GM18909 (cell line): ENCODE measurements at regions not wholly inside any gene's neighbourhood (a gene's known extent, or its start where the extent isn't known, plus 50 kb on each side); places are given as distances from the start of the nearest gene placed in this dataset.
A peak's percentile ranks its signal among the peaks of the same experiment; 100 is the strongest.

ENCODE experiments used
- ATAC-seq: cut with Tn5 transposase; IDR thresholded peaks from one replicate; pipeline ENCODE4 v1.9.1; 2021; ENCODE audit warnings: mild to moderate bottlenecking; ENCODE audit not compliant: unreplicated experiment, poor library complexity

DNA sequence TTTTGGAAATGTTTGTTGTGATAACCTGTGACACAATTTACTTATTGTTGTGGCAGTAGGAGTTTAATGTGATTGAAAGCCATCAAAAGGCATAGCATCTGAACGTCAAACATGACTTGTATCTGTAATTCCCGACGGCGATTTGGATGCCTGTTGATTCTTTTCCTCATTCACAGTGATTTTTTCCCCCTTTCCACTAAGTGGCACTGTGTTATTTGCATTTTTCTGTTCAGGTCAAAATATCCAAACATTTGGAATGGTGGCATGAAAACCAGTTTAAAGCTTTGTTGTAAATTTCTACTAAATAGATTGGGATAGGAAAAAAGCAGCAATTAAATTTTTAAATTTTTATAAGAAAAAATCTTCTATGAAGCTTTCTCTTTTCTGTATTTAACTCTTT is 259.9 kb upstream of the KCNH8 start:
- ATAC-seq: no peak

DNA sequence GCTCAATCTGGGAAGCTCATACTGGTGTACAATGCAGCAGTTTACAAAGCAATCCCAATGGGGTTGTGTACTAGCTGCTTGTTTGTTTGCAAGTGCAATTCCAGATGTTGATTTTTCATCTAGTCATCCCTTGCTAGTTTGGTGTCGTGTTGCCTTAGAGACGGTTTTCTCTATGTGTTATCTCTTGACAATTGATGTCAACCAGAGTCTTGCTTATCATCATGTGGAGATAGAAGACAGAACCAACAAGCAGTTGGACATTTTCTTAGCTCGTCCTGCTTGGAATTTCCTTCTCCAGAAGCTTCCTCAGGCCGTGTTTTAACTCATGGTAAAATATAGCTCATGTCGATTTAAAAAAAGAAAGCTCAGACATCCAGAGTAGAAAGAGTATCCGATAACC is 262.0 kb upstream of the KCNH8 start:
- no peak for ATAC-seq

DNA sequence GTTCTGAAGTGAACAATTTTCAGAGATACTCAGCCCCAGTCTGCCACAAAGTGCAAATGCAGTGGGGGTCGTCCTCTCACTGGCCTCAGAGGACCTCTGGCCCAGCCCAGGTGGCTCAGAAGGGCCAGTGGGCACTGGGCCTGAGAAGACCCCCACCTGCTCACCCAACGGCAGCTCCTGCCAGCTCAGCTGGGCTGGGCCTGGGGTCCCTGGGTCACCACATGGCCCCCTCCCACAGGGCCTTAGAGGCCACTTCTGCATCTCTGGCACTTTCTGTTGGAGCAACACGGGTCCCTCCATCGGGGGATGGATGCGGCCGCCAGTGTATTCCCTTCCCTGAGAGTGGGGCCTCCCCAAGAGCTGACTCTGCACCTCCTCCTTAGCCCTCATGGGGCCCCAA is 262.7 kb upstream of the KCNH8 start:
- ATAC-seq: no peak

DNA sequence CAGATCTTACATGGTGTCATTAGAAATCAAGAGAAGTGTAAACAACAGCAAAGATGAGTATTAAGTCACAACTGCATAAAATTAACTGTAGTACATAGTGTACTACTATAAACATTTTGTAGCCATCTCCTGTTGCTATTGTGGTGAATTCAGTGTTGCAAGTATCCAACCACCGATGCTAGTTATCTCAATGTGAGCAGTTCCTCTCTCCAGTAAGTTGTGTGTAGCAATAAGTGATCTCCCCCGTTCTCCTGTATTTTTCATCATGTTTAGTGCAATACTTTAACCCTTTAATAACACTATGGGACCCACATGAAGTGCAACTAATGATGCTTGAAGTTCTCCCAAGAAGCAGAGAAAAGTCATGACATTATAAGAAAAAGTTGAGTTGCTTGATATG is 264.7 kb upstream of the KCNH8 start:
- no peak for ATAC-seq

DNA sequence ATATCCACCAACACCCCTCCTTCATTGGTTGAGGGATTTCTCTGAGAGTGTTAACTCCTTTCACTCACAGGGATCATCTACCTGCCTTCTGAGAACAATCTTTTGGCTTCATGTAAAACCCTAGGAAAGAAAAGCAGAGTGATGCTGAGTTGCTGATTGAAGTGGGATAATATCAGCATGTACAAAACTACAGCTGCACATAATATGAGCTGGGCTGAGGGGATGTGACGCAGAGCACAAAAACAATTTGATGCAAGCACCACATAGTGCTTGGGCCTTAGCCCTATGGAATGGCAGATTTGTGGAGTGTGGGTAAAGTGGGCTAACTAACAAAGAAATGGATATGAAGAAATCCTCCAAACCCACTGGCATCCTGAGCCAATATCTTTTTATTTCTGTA is 267.6 kb upstream of the KCNH8 start:
- no peak for ATAC-seq

DNA sequence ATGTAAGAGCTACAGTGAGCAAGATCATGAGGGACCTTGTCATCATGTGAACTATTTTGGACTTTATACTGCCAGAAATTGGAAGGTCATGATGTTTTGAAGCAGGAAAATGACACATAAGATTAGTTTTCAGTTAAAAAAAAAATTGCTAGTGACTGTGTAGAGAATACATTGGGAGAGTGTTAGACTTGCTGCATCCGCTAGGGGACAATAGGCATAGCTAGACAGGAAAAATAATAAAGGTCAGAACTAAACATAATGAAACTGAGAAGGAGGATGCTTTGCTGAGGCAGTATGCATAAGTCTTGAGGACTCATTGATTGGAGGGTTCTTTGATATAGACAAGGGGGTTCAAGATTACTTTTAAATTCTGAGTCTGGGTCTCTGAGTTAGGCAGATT is 275.8 kb upstream of the KCNH8 start:
- ATAC-seq: peak; percentile 65

DNA sequence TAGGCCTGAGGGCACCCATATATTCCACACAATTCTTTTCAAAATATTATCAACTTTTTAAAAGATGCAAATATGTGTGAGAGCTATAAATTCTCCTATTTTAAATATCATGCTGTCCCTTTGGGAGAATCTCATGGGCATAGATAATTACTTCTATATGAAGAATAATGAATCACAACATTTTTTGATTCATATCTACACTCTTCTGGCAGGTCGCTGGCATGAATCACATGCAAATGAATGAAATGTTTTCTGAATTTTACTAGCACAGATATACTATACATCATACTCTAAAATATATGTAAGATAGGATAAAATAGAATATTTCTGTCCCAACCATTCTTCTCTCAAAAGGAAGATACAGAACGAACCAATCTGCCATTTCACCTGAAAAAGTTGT is 277.7 kb upstream of the KCNH8 start:
- no peak for ATAC-seq

DNA sequence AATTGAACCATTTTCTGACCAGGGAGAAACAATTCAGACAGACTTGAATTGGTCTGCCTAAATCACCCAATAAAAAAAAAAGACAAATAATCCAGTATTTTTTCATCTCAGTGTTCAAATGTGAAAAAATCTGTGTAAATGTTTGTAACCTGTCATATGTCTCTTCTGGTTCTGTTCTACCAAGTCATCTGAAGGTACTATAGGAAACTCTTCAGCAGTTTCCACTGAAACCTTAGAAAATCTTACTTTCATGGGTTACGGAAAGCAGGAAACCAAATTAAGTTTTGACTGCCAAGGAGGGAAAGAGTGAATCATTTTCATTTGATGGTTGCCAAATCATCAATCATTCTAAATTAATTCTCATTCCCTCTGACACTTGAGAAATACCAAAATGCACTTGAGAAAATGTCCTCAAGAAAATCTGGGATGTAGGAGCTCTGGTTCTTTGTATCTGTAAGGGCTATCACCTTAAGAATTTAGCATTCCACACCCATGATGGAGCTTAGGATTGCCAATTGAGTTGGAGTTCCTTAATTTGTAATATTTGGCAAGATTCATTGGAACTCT is 278.2 kb upstream of the KCNH8 start:
- ATAC-seq: no peak

DNA sequence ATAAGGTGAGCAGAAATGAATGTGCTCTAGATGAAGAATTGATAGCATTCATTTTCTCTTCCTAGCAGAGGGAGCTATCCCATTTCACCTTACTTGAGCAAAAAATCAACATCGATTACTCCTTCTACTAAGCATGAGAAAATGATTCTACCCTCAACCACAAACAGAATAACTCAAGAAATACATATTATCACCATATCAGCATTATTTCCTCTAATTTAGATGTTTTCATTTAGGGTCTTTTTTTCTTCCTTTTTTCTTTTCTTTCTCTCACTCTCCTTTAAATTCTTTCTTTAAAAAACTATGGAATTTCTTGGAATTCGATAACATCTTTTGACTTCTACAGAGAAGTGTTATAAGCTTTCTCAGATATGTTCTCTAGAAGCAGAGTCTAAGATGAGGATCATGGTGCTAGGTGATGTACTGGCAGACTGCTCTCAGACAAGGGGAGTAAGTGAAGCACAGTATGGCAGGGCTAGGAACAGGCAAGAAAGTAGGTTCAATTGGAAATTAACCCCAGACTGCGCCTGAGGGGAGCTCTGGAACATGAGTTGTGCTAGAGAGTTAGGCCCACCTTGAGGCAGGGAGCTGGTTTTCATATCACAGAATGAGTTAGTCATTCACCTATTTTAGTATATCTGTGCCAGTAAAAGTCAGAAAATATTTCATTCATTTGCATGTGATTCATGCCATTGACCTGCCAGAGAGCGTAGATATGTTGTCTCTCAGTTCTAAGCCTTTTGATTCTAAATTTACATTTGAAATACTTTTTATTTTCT is 279.2 kb upstream of the KCNH8 start:
- no peak for ATAC-seq

DNA sequence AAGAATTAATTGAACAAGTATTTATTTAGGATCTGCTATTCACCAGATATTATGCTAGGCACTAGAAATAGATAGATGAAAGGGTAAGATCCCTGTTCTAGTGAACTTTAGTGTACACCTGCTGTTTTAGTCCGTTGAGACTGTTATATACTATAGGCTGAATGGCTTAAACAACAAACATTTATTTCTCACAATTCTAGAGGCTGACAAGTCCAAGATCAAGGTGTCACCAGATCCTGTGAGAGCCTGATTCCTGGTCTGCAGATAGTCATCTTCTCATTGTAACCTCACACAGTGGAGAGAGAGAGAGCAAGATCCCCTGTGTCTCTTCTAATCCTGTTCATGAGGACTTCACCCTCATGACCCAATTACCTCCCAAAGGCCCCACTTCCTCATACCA is 281.4 kb upstream of the KCNH8 start:
- ATAC-seq: no peak

DNA sequence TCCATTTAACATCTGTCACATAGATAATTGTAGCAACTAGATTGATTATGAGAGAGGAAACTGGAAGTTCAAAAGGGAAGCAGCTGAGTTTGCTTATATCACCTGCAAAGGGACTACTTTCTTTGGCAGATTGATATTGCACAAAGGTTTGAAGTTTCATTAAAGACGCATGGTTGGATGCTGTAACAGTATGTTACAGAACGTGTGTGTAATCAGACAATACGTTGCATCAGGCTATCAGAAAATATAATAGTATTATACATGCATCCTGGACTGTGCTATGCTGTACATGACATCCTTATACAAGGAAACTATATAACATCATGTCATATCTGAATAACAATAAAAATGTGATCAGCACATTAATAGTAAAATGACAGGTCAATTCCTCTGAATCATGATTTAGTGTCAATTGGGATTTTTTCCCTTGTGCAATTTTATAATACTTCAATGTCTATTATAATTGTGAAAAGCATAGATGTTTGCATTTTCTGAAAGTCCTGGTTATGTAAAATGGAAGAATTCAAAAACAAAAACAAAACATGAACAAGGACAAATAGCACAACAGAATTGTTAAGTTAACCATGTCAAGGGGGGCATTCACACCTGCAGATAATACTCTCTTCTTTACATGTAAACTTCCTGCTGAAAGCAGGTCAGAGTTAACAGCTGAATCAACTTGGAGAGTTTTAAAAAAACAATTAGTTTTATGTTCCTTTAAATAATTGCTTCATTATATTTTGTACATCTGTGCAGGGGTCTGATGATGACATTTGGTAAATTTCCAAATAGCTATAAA is 283.2 kb upstream of the KCNH8 start:
- ATAC-seq: no peak

DNA sequence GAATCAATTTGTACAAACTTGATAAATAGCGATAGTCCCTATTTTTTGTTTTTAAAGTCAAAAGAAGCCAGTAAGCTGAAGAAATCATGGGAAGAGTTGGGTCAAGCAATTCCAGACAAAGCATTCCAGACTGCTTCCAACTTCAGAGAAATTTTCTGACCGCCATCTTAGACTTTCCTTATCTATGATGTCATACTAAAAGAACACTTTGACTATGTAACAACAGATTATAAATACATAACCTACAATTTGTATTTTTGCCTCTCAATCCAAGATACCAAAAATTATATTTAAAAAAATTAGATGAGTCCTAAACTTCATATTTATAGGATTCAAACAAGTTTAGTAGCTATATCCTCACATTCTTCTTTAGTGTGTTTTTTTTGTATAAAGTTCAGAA is 286.2 kb upstream of the KCNH8 start:
- ATAC-seq: no peak

DNA sequence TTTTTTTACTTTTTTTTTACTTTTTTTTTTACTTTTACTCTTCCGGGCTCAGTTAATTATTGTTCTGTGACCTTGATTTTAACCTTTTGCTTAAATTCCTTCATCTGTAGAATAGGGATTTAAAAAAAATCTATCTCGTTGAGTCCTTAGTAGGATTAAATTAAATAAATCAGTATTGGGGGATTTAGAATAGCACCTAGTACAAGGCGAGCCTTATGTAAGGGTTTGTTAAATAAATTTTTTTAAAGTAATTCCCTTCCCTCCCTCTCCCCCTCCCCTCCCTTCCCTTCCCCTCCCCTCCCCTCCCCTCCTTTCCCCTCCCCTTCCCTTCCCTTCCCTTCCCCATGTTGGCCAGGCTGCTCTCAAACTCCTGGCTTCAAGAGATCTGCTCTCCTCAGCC is 287.2 kb upstream of the KCNH8 start:
- no peak for ATAC-seq

DNA sequence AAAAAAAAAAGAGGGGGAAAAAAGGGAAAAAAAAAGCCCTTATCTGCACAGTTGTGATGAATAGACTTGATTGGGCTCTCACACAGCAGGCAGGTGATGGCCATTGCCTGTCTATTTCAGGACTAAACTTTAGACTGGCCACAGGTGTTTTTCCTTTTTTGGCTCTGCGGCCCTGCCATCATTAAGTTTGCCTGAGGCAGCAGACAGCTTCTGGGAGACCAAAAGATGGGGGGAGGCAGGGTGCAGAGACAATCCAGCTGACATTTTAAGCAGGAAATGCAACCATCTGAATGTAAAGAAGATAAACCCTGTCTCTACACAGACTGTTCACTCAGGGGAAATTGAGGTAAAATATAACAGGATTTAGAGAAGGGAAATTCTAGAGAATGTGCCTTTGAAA is 295.0 kb upstream of the KCNH8 start:
- ATAC-seq: no peak

DNA sequence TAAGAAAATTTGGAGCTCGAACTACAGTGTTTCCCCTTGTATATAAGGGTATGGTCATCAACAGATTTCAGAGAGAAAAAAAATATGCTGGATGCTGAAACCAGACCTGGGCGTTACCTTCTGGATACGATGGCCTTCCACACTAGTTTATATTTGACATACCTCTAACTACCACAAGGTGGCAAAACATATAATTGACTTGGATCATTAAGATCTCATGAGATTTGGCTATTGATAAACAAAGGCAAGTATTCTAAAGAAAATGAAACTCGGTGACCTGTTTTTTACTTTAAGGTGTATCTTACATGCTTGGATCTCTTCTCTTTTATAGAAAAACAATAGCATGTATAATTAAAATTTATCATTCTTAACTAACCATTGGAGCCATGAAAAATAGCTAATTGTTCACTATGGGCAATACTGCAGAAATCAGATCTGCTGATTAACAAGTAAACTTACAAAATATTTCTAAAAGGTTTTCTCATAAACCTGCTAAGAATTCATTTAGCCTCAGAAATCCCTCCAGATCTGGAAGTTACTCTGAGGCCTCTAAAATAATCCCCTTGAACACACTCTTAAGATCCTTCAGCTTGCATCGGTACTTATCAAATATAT is 300.6 kb upstream of the KCNH8 start:
- no peak for ATAC-seq

DNA sequence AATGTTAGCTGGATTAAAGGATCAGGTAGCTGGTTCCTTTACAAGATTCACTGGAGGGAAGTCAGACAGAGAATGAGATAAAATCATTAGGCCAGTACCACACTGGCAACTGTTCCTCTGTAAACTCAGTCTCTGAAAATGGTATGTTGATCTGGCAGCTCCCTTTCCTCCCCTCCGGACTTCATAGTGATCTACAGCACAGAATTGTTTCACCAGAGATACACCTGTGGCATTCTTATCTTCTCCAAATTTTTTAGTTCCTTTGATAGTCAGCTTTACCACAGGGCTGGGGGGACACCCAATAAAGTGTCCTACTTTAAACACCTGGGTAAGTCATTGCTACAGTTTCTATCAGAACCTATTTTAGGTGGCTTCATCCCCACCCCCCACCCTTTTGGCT is 304.3 kb upstream of the KCNH8 start:
- no peak for ATAC-seq

DNA sequence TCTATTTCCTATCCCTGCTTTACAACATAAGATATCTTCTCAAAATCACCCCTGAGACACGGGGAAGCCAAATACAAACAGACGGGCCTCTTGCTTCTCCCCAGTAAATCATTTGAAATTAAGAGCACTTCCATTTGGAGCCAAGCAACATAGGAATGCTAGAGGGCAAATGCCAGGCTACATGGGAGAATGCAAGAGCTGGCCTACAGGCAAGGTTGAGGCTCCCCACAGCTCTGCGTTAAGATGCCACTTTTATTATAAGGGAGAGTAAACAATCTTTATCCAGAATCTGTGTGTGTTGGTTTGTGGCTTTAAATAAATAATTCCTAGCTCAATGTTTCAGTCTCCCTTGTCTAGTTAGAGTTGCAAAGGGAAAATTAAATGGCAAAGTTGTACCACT is 305.1 kb upstream of the KCNH8 start:
- ATAC-seq: no peak

DNA sequence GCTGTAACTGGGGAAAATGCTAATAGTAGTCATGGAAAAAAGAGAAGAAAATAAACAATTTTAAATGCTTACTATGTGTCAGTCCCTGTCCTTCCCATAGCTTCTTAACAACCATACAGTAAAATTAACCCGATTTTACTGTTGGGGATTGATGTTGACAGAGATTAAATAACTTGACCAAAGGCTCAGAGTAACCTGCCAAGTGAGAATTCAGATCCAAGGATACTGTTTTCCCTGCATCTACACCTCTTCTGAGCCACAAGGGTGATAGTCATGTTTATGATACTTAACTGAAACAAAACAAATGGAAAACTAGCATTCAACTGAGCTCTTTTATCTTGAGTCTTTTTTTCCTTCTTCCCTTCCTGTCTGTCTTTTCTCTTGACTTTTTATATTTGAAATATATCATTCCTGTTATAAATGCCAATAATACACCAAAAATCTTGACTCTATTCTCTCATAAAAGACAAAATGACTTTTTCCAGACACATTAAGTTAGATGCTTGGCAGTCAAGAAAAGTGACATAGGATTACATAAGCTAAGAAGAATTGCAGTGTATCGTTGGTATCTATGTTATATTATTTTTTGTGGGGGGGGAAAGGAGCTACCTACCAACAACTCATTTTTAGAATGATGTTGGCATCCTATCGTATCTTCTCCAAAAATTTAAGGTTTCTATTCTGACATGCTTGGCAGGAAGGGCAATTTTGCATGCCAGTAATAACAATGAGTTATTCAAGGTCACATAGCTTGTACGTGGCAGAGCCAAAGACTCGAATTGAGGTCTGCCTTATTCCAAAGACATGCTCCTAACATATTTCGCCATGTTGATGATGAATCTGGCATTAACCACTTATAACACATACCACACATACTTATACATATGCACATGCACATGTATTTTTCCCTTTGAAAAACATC is 306.6 kb upstream of the KCNH8 start:
- no peak for ATAC-seq

DNA sequence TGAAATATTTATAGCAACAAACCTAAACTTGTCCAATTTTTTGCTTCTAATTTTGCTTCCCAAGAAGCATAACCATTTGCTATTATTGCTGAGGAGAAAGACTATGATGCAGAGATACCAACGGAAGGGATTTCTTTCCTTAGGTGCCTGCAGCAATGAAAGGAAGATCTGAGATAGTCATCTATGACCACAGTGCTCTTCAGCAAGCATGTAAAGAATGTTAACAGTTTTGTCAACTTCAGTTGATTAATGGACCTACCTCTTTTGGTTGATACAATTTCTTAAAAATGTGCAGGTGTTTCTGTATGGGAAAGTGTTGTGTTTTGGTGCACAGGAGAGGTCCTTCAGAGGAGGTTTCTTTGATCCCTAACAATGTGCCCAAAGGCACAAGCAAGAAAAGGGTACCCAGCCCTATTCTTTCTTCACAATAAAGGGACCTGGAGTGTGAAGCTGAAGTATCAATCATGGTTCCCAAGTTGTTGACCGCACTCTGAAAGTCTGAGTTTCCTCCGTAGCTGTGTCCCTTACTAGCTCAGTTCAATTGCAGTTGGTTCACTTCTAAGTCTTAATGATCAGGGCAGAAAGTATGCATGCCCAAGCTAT is 307.7 kb upstream of the KCNH8 start:
- no peak for ATAC-seq

DNA sequence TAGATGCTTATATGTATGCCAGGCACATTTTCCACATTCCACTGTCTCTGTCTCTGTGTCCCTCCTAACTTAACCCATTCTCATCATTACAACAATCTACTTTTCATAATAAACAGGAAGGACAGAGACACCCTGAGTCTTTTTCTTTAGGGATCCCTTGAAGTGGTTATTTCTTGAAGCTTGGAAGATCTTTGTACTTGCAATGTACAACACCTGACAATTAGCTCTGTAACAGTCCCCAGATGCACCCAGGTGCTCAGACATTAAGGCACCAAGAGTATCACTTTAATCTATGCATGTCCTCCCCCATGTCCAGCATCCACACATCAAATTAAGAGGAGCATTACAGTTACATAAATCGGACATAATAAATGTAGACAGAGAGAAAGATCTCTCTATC is 309.6 kb upstream of the KCNH8 start:
- ATAC-seq: no peak
